ENCODE measurements at regions not wholly inside any gene's neighbourhood (a gene's known extent, or its start where the extent isn't known, plus 50 kb on each side); places are given as distances from the start of the nearest gene placed in this dataset.
"Not testable (repeated sequence)": the region's sequence is repeated elsewhere in the genome, so short reads cannot be mapped to it uniquely, and the experiment has no call there.

GRCh38 chr11:129703846-129704245 is 111.8 kb upstream of the TMEM45B start:
- Histone ChIP-seq H3K9ac (ENCODE audit: low read length in 5 of 5) (peak overlapping the region in 1 of 5 donors; percentile 44), H3K27ac (ENCODE audit: low read depth, low read length) (peak overlapping the region; percentile 46), H3K36me3 (ENCODE audit: control insufficient read depth in 5 of 5, insufficient read depth in 5 of 5, low read length in 5 of 5) (no peaks in the 10 kb centered on the region), H3K9me3 (ENCODE audit: control insufficient read depth in 5 of 5, low read length in 5 of 5) (no peaks in the 10 kb centered on the region), H3K4me1 (ENCODE audit: control insufficient read depth in 5 of 5, insufficient read depth in 5 of 5, low read length in 5 of 5) (peaks cover 0 to 24% (median 15%) of the 10 kb centered on the region in 5 donors), H3K4me3 (ENCODE audit: low read depth in 1 of 5, low read length in 5 of 5) (peak overlapping the region in 1 of 5 donors; percentile 12), H3K27me3 (ENCODE audit: control insufficient read depth in 5 of 5, insufficient read depth in 4 of 5, low read length in 5 of 5) (peaks cover 0 to 9% (median 0%) of the 10 kb centered on the region in 5 donors)

- Histone ChIP-seq H3K9me3 (ENCODE audit: control insufficient read depth in 5 of 5, low read length in 5 of 5) (no peaks in the 10 kb centered on the region), H3K4me1 (ENCODE audit: control insufficient read depth in 5 of 5, insufficient read depth in 5 of 5, low read length in 5 of 5) (peaks cover 0 to 24% (median 15%) of the 10 kb centered on the region in 5 donors), H3K9ac (ENCODE audit: low read length in 5 of 5) (no peak overlapping the region), H3K36me3 (ENCODE audit: control insufficient read depth in 5 of 5, insufficient read depth in 5 of 5, low read length in 5 of 5) (no peaks in the 10 kb centered on the region), H3K27ac (ENCODE audit: low read depth, low read length) (no peak overlapping the region), H3K27me3 (ENCODE audit: control insufficient read depth in 5 of 5, insufficient read depth in 4 of 5, low read length in 5 of 5) (peaks cover 0 to 5% (median 0%) of the 10 kb centered on the region in 5 donors), H3K4me3 (ENCODE audit: low read depth in 1 of 5, low read length in 5 of 5) (no peak overlapping the region)
Observed at GRCh38 chr11:129704831-129705230, 110.8 kb upstream of the TMEM45B start.

- Histone ChIP-seq H3K9ac (ENCODE audit: low read length in 5 of 5) (no peak overlapping the region), H3K27ac (ENCODE audit: low read depth, low read length) (no peak overlapping the region), H3K4me3 (ENCODE audit: low read depth in 1 of 5, low read length in 5 of 5) (no peak overlapping the region), H3K9me3 (ENCODE audit: control insufficient read depth in 5 of 5, low read length in 5 of 5) (peaks cover 0 to 2% (median 0%) of the 10 kb centered on the region in 5 donors), H3K4me1 (ENCODE audit: control insufficient read depth in 5 of 5, insufficient read depth in 5 of 5, low read length in 5 of 5) (peaks cover 0 to 24% (median 15%) of the 10 kb centered on the region in 5 donors), H3K36me3 (ENCODE audit: control insufficient read depth in 5 of 5, insufficient read depth in 5 of 5, low read length in 5 of 5) (no peaks in the 10 kb centered on the region), H3K27me3 (ENCODE audit: control insufficient read depth in 5 of 5, insufficient read depth in 4 of 5, low read length in 5 of 5) (peaks cover 2 to 9% (median 3%) of the 10 kb centered on the region in 5 donors)
Observed at GRCh38 chr11:129705341-129705740, 110.3 kb upstream of the TMEM45B start.

- Histone ChIP-seq H3K27ac (ENCODE audit: low read depth, low read length) (no peak overlapping the region), H3K4me3 (ENCODE audit: low read depth in 1 of 5, low read length in 5 of 5) (no peak overlapping the region), H3K4me1 (ENCODE audit: control insufficient read depth in 5 of 5, insufficient read depth in 5 of 5, low read length in 5 of 5) (peaks cover 0 to 24% (median 15%) of the 10 kb centered on the region in 5 donors), H3K27me3 (ENCODE audit: control insufficient read depth in 5 of 5, insufficient read depth in 4 of 5, low read length in 5 of 5) (peaks cover 0 to 12% (median 6%) of the 10 kb centered on the region in 5 donors), H3K36me3 (ENCODE audit: control insufficient read depth in 5 of 5, insufficient read depth in 5 of 5, low read length in 5 of 5) (no peaks in the 10 kb centered on the region), H3K9me3 (ENCODE audit: control insufficient read depth in 5 of 5, low read length in 5 of 5) (peaks cover 0 to 3% (median 0%) of the 10 kb centered on the region in 5 donors), H3K9ac (ENCODE audit: low read length in 5 of 5) (no peak overlapping the region)
Observed at GRCh38 chr11:129705933-129706332, 109.7 kb upstream of the TMEM45B start.

GRCh38 chr11:129709801-129710398 is 105.7 kb upstream of the TMEM45B start:
- H3K27me3 ChIP-seq (ENCODE audit: control insufficient read depth in 5 of 5, insufficient read depth in 4 of 5, low read length in 5 of 5): peaks cover 0 to 8% (median 6%) of the 10 kb centered on the region in 5 donors
- no peaks in the 10 kb centered on the region for H3K36me3 ChIP-seq (ENCODE audit: control insufficient read depth in 5 of 5, insufficient read depth in 5 of 5, low read length in 5 of 5)
- H3K4me3 ChIP-seq (ENCODE audit: low read depth in 1 of 5, low read length in 5 of 5): no peak overlapping the region
- peaks cover 0 to 9% (median 0%) of the 10 kb centered on the region in 5 donors for H3K4me1 ChIP-seq (ENCODE audit: control insufficient read depth in 5 of 5, insufficient read depth in 5 of 5, low read length in 5 of 5)
- no peak overlapping the region for H3K27ac ChIP-seq (ENCODE audit: low read depth, low read length)
- H3K9me3 ChIP-seq (ENCODE audit: control insufficient read depth in 5 of 5, low read length in 5 of 5): peaks cover 0 to 3% (median 0%) of the 10 kb centered on the region in 5 donors
- no peak overlapping the region for H3K9ac ChIP-seq (ENCODE audit: low read length in 5 of 5)

GRCh38 chr11:129710423-129710822 is 105.2 kb upstream of the TMEM45B start:
- Histone ChIP-seq H3K4me3 (ENCODE audit: low read depth in 1 of 5, low read length in 5 of 5) (no peak overlapping the region), H3K36me3 (ENCODE audit: control insufficient read depth in 5 of 5, insufficient read depth in 5 of 5, low read length in 5 of 5) (no peaks in the 10 kb centered on the region), H3K9ac (ENCODE audit: low read length in 5 of 5) (no peak overlapping the region)

GRCh38 chr11:129711760-129712159 is 103.9 kb upstream of the TMEM45B start:
- Histone ChIP-seq H3K36me3 (ENCODE audit: control insufficient read depth in 5 of 5, insufficient read depth in 5 of 5, low read length in 5 of 5) (no peaks in the 10 kb centered on the region), H3K4me3 (ENCODE audit: low read depth in 1 of 5, low read length in 5 of 5) (no peak overlapping the region), H3K4me1 (ENCODE audit: control insufficient read depth in 5 of 5, insufficient read depth in 5 of 5, low read length in 5 of 5) (no peaks in the 10 kb centered on the region), H3K9me3 (ENCODE audit: control insufficient read depth in 5 of 5, low read length in 5 of 5) (peaks cover 0 to 3% (median 0%) of the 10 kb centered on the region in 5 donors), H3K9ac (ENCODE audit: low read length in 5 of 5) (no peak overlapping the region), H3K27me3 (ENCODE audit: control insufficient read depth in 5 of 5, insufficient read depth in 4 of 5, low read length in 5 of 5) (peaks cover 0 to 8% (median 6%) of the 10 kb centered on the region in 5 donors), H3K27ac (ENCODE audit: low read depth, low read length) (no peak overlapping the region)

More at GRCh38 chr11:129710423-129710822, 105.2 kb upstream of the TMEM45B start:
- Histone ChIP-seq H3K9me3 (ENCODE audit: control insufficient read depth in 5 of 5, low read length in 5 of 5) (peaks cover 0 to 3% (median 0%) of the 10 kb centered on the region in 5 donors), H3K27ac (ENCODE audit: low read depth, low read length) (no peak overlapping the region), H3K4me1 (ENCODE audit: control insufficient read depth in 5 of 5, insufficient read depth in 5 of 5, low read length in 5 of 5) (peaks cover 0 to 9% (median 0%) of the 10 kb centered on the region in 5 donors), H3K27me3 (ENCODE audit: control insufficient read depth in 5 of 5, insufficient read depth in 4 of 5, low read length in 5 of 5) (peaks cover 0 to 8% (median 6%) of the 10 kb centered on the region in 5 donors)

GRCh38 chr11:129712486-129713240 is 103.0 kb upstream of the TMEM45B start:
- not testable (repeated sequence) for H3K9ac ChIP-seq (ENCODE audit: low read length in 5 of 5); H3K4me1 ChIP-seq (ENCODE audit: control insufficient read depth in 5 of 5, insufficient read depth in 5 of 5, low read length in 5 of 5)

GRCh38 chr11:129719037-129719436 is 96.6 kb upstream of the TMEM45B start:
- Histone ChIP-seq H3K4me3 (ENCODE audit: low read depth in 1 of 5, low read length in 5 of 5) (no peak overlapping the region), H3K9ac (ENCODE audit: low read length in 5 of 5) (no peak overlapping the region), H3K36me3 (ENCODE audit: control insufficient read depth in 5 of 5, insufficient read depth in 5 of 5, low read length in 5 of 5) (no peaks in the 10 kb centered on the region), H3K4me1 (ENCODE audit: control insufficient read depth in 5 of 5, insufficient read depth in 5 of 5, low read length in 5 of 5) (no peaks in the 10 kb centered on the region), H3K9me3 (ENCODE audit: control insufficient read depth in 5 of 5, low read length in 5 of 5) (no peaks in the 10 kb centered on the region), H3K27ac (ENCODE audit: low read depth, low read length) (no peak overlapping the region), H3K27me3 (ENCODE audit: control insufficient read depth in 5 of 5, insufficient read depth in 4 of 5, low read length in 5 of 5) (peaks cover 0 to 4% (median 0%) of the 10 kb centered on the region in 5 donors)

More at GRCh38 chr11:129712486-129713240, 103.0 kb upstream of the TMEM45B start:
- not testable (repeated sequence) for H3K36me3 ChIP-seq (ENCODE audit: control insufficient read depth in 5 of 5, insufficient read depth in 5 of 5, low read length in 5 of 5); H3K27me3 ChIP-seq (ENCODE audit: control insufficient read depth in 5 of 5, insufficient read depth in 4 of 5, low read length in 5 of 5); H3K4me3 ChIP-seq (ENCODE audit: low read depth in 1 of 5, low read length in 5 of 5); H3K27ac ChIP-seq (ENCODE audit: low read depth, low read length); H3K9me3 ChIP-seq (ENCODE audit: control insufficient read depth in 5 of 5, low read length in 5 of 5)

- no peaks in the 10 kb centered on the region for H3K36me3 ChIP-seq (ENCODE audit: control insufficient read depth in 5 of 5, insufficient read depth in 5 of 5, low read length in 5 of 5)
- H3K27me3 ChIP-seq (ENCODE audit: control insufficient read depth in 5 of 5, insufficient read depth in 4 of 5, low read length in 5 of 5): peaks cover 0 to 4% (median 0%) of the 10 kb centered on the region in 5 donors
- no peaks in the 10 kb centered on the region for H3K9me3 ChIP-seq (ENCODE audit: control insufficient read depth in 5 of 5, low read length in 5 of 5)
- H3K4me1 ChIP-seq (ENCODE audit: control insufficient read depth in 5 of 5, insufficient read depth in 5 of 5, low read length in 5 of 5): no peaks in the 10 kb centered on the region
- no peak overlapping the region for H3K4me3 ChIP-seq (ENCODE audit: low read depth in 1 of 5, low read length in 5 of 5)
- no peak overlapping the region for H3K9ac ChIP-seq (ENCODE audit: low read length in 5 of 5)
- no peak overlapping the region for H3K27ac ChIP-seq (ENCODE audit: low read depth, low read length)
Observed at GRCh38 chr11:129720156-129720555, 95.5 kb upstream of the TMEM45B start.

All from subcutaneous abdominal adipose tissue (tissue), 5 donors.